ENCODE measurements at regions not wholly inside any gene's neighbourhood (a gene's known extent, or its start where the extent isn't known, plus 50 kb on each side); places are given as distances from the start of the nearest gene placed in this dataset.

- no peaks in the 10 kb centered on the region for H3K36me3 ChIP-seq (ENCODE audit: low read depth, low read length)
- BruUV-seq (replicated peaks) = no TSS peak
These were observed 83.4 kb upstream of the RNU6-1 start for GRCh38 chr15:67922971-67923945.

GRCh38 chr15:67924359-67924974 is 84.6 kb upstream of the RNU6-1 start:
- no peak overlapping the region for H3K9ac ChIP-seq (ENCODE audit: low read length)
- ATAC-seq (no peak), DNase-seq (no peak)
- no peaks in the 10 kb centered on the region for H3K79me2 ChIP-seq (ENCODE audit: low read length)
- H3K27me3 ChIP-seq (ENCODE audit: low read length) = no peaks in the 10 kb centered on the region
- H3K4me1 ChIP-seq (ENCODE audit: insufficient read depth, low read length) = no peaks in the 10 kb centered on the region
- intact Hi-C loops (cut with micrococcal nuclease) = no loop called here
- no peaks in the 10 kb centered on the region for H4K20me1 ChIP-seq (ENCODE audit: low read length)
- no peak overlapping the region for H3K4me2 ChIP-seq (ENCODE audit: low read length)
- H3K36me3 ChIP-seq (ENCODE audit: low read depth, low read length) = no peaks in the 10 kb centered on the region
- no peak overlapping the region for H3K4me3 ChIP-seq (ENCODE audit: low read length)
- POLR2A ChIA-PET (ENCODE audit: unreplicated experiment) = no interaction called here
- BruUV-seq (replicated peaks) = no TSS peak
- TF ChIP-seq CTCF (conservative IDR thresholded peaks at IDR 0.05; ENCODE audit: low read depth, low read length) = no peak
- no peak for TF ChIP-seq EZH2phosphoT487 (IDR thresholded peaks at IDR 0.05; ENCODE audit: borderline replicate concordance, low read length)
- TF ChIP-seq EZH2 (IDR thresholded peaks at IDR 0.05; ENCODE audit: low read length, unreplicated experiment) = no peak
- H2AFZ ChIP-seq (ENCODE audit: low read length) = no peak overlapping the region
- no peaks in the 10 kb centered on the region for H3F3A ChIP-seq (ENCODE audit: low read length, unreplicated experiment)
- H3K9me3 ChIP-seq (ENCODE audit: low read length) = no peaks in the 10 kb centered on the region
- no peaks in the 10 kb centered on the region for H3K9me2 ChIP-seq (replicated peaks; ENCODE audit: low read length)
- no peak overlapping the region for H3K27ac ChIP-seq (ENCODE audit: low read length)
- CTCF ChIA-PET = no interaction called here

More at GRCh38 chr15:67922971-67923945, 83.4 kb upstream of the RNU6-1 start:
- H3K27me3 ChIP-seq (ENCODE audit: low read length) = no peaks in the 10 kb centered on the region
- no peaks in the 10 kb centered on the region for H3K9me3 ChIP-seq (ENCODE audit: low read length)
- no peak for ATAC-seq
- TF ChIP-seq EZH2phosphoT487 (IDR thresholded peaks at IDR 0.05; ENCODE audit: borderline replicate concordance, low read length) (no peak), CTCF (conservative IDR thresholded peaks at IDR 0.05; ENCODE audit: low read depth, low read length) (no peak), EZH2 (IDR thresholded peaks at IDR 0.05; ENCODE audit: low read length, unreplicated experiment) (no peak)
- no peak overlapping the region for H3K9ac ChIP-seq (ENCODE audit: low read length)
- no peaks in the 10 kb centered on the region for H4K20me1 ChIP-seq (ENCODE audit: low read length)
- no peaks in the 10 kb centered on the region for H3K4me1 ChIP-seq (ENCODE audit: insufficient read depth, low read length)
- intact Hi-C loops (cut with micrococcal nuclease) = no loop called here
- ChIA-PET POLR2A (ENCODE audit: unreplicated experiment) (no interaction called here), CTCF (no interaction called here)
- H3K9me2 ChIP-seq (replicated peaks; ENCODE audit: low read length) = no peaks in the 10 kb centered on the region
- H3K27ac ChIP-seq (ENCODE audit: low read length) = no peak overlapping the region
- no peaks in the 10 kb centered on the region for H3F3A ChIP-seq (ENCODE audit: low read length, unreplicated experiment)
- H2AFZ ChIP-seq (ENCODE audit: low read length) = no peak overlapping the region
- H3K4me2 ChIP-seq (ENCODE audit: low read length) = no peak overlapping the region
- no peak for DNase-seq
- no peaks in the 10 kb centered on the region for H3K79me2 ChIP-seq (ENCODE audit: low read length)
- H3K4me3 ChIP-seq (ENCODE audit: low read length) = no peak overlapping the region

GRCh38 chr15:67925182-67925581 is 85.3 kb upstream of the RNU6-1 start:
- intact Hi-C loops (cut with micrococcal nuclease) = no loop called here
- TF ChIP-seq CTCF (conservative IDR thresholded peaks at IDR 0.05; ENCODE audit: low read depth, low read length) (no peak), EZH2 (IDR thresholded peaks at IDR 0.05; ENCODE audit: low read length, unreplicated experiment) (no peak), EZH2phosphoT487 (IDR thresholded peaks at IDR 0.05; ENCODE audit: borderline replicate concordance, low read length) (no peak)
- DNase-seq (no peak), ATAC-seq (no peak)
- Histone ChIP-seq H3F3A (ENCODE audit: low read length, unreplicated experiment) (no peaks in the 10 kb centered on the region), H4K20me1 (ENCODE audit: low read length) (no peaks in the 10 kb centered on the region), H3K9me3 (ENCODE audit: low read length) (no peaks in the 10 kb centered on the region), H3K79me2 (ENCODE audit: low read length) (no peaks in the 10 kb centered on the region), H3K4me2 (ENCODE audit: low read length) (no peak overlapping the region), H2AFZ (ENCODE audit: low read length) (no peak overlapping the region), H3K9me2 (replicated peaks; ENCODE audit: low read length) (no peaks in the 10 kb centered on the region), H3K4me1 (ENCODE audit: insufficient read depth, low read length) (no peaks in the 10 kb centered on the region), H3K9ac (ENCODE audit: low read length) (no peak overlapping the region), H3K27me3 (ENCODE audit: low read length) (no peaks in the 10 kb centered on the region), H3K36me3 (ENCODE audit: low read depth, low read length) (no peaks in the 10 kb centered on the region), H3K4me3 (ENCODE audit: low read length) (no peak overlapping the region), H3K27ac (ENCODE audit: low read length) (no peak overlapping the region)
- ChIA-PET POLR2A (ENCODE audit: unreplicated experiment) (no interaction called here), CTCF (no interaction called here)
- BruUV-seq (replicated peaks) = no TSS peak
